GM21619 (cell line): ENCODE measurements at regions not wholly inside any gene's neighbourhood (a gene's known extent, or its start where the extent isn't known, plus 50 kb on each side); places are given as distances from the start of the nearest gene placed in this dataset.
"Not testable (repeated sequence)": the region's sequence is repeated elsewhere in the genome, so short reads cannot be mapped to it uniquely, and the experiment has no call there.

ENCODE experiments used
- ATAC-seq: cut with Tn5 transposase; IDR thresholded peaks from one replicate; pipeline ENCODE4 v1.9.1; 2021; ENCODE audit not compliant: unreplicated experiment

- ATAC-seq = no peak
These were observed 402.0 kb downstream of the MAFB start for GRCh38 chr20:40286975-40287531.

- no peak for ATAC-seq
These were observed 404.4 kb downstream of the MAFB start for GRCh38 chr20:40284611-40285010.

GRCh38 chr20:40283689-40284088, 405.3 kb downstream of the MAFB start:
- ATAC-seq = no peak

- ATAC-seq = no peak
These were observed 406.1 kb downstream of the MAFB start for GRCh38 chr20:40282941-40283340.

GRCh38 chr20:40282541-40282940, 406.5 kb downstream of the MAFB start:
- no peak for ATAC-seq

- ATAC-seq = no peak
These were observed 408.4 kb downstream of the MAFB start for GRCh38 chr20:40280616-40281015.

- no peak for ATAC-seq
These were observed 409.6 kb downstream of the MAFB start for GRCh38 chr20:40279390-40279789.

GRCh38 chr20:40278673-40279072, 410.4 kb downstream of the MAFB start:
- ATAC-seq = no peak

- ATAC-seq = no peak
These were observed 412.7 kb downstream of the MAFB start for GRCh38 chr20:40276301-40276700.

- ATAC-seq = no peak
These were observed 413.3 kb downstream of the MAFB start for GRCh38 chr20:40275738-40276137.

- no peak for ATAC-seq
These were observed 414.0 kb downstream of the MAFB start for GRCh38 chr20:40274912-40275533.

GRCh38 chr20:40269274-40269673, 419.8 kb downstream of the MAFB start:
- ATAC-seq = not testable (repeated sequence)

- ATAC-seq = no peak
These were observed 420.5 kb downstream of the MAFB start for GRCh38 chr20:40268321-40269075.

- ATAC-seq = no peak
These were observed 423.1 kb downstream of the MAFB start for GRCh38 chr20:40265825-40266533.

- ATAC-seq = no peak
These were observed 426.8 kb downstream of the MAFB start for GRCh38 chr20:40262219-40262618.

- ATAC-seq = no peak
These were observed 430.1 kb downstream of the MAFB start for GRCh38 chr20:40258931-40259330.

GRCh38 chr20:40257763-40258162, 431.3 kb downstream of the MAFB start:
- ATAC-seq = no peak

GRCh38 chr20:40255365-40255764, 433.7 kb downstream of the MAFB start:
- no peak for ATAC-seq

GRCh38 chr20:40254023-40254772, 434.8 kb downstream of the MAFB start:
- no peak for ATAC-seq

GRCh38 chr20:40251284-40251932, 437.6 kb downstream of the MAFB start:
- no peak for ATAC-seq

- no peak for ATAC-seq
These were observed 439.2 kb downstream of the MAFB start for GRCh38 chr20:40249805-40250204.
